ENCODE measurements at regions not wholly inside any gene's neighbourhood (a gene's known extent, or its start where the extent isn't known, plus 50 kb on each side); places are given as distances from the start of the nearest gene placed in this dataset.

DNA sequence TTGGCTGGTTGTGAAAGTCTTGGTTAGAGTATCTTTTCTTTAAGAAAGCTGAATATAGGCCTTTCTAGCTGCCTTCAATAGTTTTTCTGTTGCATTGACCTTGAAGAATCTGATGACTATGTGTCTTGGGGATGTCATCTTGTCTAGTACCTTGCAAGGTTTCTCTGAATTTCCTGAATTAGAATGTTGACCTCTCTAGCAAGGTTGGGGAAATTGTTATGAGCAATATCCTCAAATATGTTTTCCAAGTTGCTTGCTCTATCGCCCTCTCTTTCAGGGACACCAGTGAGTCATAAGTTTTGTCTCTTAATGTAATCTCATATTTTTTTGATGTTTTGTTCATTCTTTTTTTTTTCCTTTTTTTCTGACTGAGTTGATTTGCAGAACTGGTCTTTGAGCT, 194.7 kb downstream of the RAB28 start:
- peaks cover 10% of the 10 kb centered on the region for H3K36me3 Mint-ChIP-seq

DNA sequence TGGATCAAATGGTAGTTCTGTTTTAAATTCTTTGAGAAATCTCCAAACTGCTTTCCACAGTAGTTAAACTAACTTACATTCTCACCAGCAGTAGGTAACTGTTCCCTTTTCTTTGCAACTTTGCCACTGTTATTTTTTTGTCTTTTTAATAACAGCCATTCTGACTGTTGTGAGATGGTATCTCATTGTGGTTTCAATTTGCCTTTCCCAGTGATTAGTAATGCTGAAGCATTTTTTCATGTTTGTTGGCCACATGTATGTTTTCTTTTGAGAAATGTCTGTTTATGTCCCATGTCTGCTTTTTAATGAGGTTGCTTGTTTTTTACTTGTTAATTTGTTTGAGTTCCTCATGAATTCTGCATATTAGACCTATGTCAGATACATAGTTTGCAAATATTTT, 198.8 kb downstream of the RAB28 start:
- Mint-ChIP-seq H3K27ac (no peak overlapping the region), H3K36me3 (peaks cover 9% of the 10 kb centered on the region), H3K9me3 (peaks cover 17% of the 10 kb centered on the region), H3K4me1 (ENCODE audit: unreplicated experiment) (no peaks in the 10 kb centered on the region), H3K4me3 (no peak overlapping the region), H3K27me3 (no peaks in the 10 kb centered on the region)
- TF ChIP-seq, protein P1, sequence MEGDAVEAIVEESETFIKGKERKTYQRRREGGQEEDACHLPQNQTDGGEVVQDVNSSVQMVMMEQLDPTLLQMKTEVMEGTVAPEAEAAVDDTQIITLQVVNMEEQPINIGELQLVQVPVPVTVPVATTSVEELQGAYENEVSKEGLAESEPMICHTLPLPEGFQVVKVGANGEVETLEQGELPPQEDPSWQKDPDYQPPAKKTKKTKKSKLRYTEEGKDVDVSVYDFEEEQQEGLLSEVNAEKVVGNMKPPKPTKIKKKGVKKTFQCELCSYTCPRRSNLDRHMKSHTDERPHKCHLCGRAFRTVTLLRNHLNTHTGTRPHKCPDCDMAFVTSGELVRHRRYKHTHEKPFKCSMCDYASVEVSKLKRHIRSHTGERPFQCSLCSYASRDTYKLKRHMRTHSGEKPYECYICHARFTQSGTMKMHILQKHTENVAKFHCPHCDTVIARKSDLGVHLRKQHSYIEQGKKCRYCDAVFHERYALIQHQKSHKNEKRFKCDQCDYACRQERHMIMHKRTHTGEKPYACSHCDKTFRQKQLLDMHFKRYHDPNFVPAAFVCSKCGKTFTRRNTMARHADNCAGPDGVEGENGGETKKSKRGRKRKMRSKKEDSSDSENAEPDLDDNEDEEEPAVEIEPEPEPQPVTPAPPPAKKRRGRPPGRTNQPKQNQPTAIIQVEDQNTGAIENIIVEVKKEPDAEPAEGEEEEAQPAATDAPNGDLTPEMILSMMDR (conservative IDR thresholded peaks at IDR 0.05) = no peak
- no peak for DNase-seq (ENCODE audit: extremely low spot score, unreplicated experiment)

More for the DNA sequence above, 194.7 kb downstream of the RAB28 start:
- Mint-ChIP-seq H3K4me1 (ENCODE audit: unreplicated experiment) (no peaks in the 10 kb centered on the region), H3K27ac (no peak overlapping the region), H3K4me3 (no peak overlapping the region), H3K9me3 (peaks cover 17% of the 10 kb centered on the region), H3K27me3 (no peaks in the 10 kb centered on the region)
- TF ChIP-seq, protein P1 (conservative IDR thresholded peaks at IDR 0.05) = no peak
- DNase-seq (ENCODE audit: extremely low spot score, unreplicated experiment) = no peak

DNA sequence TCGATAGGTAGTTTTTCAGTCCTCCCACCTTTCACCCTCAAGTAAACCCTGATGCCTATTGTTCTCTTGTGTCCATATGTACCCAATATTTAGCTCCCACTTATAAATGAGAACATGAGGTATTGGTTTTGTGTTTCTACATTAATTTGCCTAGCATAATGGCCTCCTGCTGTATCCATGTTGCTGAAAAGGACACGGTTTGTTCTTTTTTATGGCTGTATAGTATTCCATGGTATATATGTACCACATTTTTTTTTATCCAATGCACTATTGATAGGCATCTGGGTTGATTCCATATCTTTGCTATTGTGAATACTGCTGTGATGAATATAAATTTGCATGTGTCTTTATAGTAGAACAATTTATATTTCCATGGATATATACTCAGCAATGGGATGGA, 199.2 kb downstream of the RAB28 start:
- Mint-ChIP-seq H3K4me1 (ENCODE audit: unreplicated experiment) (no peaks in the 10 kb centered on the region), H3K9me3 (peaks cover 17% of the 10 kb centered on the region), H3K4me3 (no peak overlapping the region), H3K27ac (no peak overlapping the region), H3K27me3 (no peaks in the 10 kb centered on the region), H3K36me3 (peaks cover 10% of the 10 kb centered on the region)
- TF ChIP-seq, protein P1 (conservative IDR thresholded peaks at IDR 0.05) = no peak
- DNase-seq (ENCODE audit: extremely low spot score, unreplicated experiment) = no peak

DNA sequence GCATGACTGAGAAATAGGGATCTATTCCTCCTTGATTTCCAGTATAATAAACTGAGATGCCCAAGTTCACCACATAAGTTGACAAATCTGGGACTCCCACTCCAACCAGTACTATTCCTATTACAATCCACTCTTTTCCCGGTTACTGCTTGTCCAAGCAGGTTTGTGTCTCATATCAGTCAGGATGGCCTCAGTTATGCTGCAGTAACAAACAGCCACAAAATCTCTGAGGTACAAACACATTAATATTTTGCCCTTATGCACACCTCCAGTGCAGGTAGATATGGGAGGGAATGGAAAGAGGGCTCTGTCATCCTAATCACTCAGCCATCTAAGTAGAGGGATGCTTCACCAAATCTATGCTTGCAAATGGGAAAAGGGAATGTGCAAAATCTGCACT, 207.8 kb downstream of the RAB28 start:
- H3K9me3 Mint-ChIP-seq = peaks cover 6% of the 10 kb centered on the region
- peaks cover 9% of the 10 kb centered on the region for H3K36me3 Mint-ChIP-seq
- no peak for DNase-seq (ENCODE audit: extremely low spot score, unreplicated experiment)
- TF ChIP-seq, protein P1 (conservative IDR thresholded peaks at IDR 0.05) = no peak
- no peaks in the 10 kb centered on the region for H3K4me1 Mint-ChIP-seq (ENCODE audit: unreplicated experiment)
- no peak overlapping the region for H3K4me3 Mint-ChIP-seq
- no peaks in the 10 kb centered on the region for H3K27me3 Mint-ChIP-seq
- no peak overlapping the region for H3K27ac Mint-ChIP-seq

DNA sequence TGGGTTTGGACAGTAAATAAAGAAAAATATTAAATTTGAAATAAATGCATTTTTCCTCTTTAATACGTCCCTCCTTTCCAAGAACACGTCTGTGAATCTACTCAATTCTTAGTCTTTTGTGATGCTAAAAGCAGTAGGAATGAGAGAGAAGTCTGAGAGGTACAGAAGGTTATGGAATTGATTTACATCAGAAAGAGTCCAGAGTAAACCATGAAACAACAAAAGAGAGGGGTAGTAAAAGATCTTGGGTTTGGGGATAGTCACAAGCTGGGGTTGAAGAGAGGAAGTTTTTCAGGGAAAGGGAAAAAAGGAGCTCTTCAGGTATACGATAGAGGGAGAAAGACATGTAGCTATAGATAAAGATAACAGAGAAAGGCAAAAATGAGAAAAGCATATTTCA, 215.4 kb downstream of the RAB28 start:
- Mint-ChIP-seq H3K36me3 (peaks cover 10% of the 10 kb centered on the region), H3K4me3 (no peak overlapping the region), H3K9me3 (no peaks in the 10 kb centered on the region), H3K27me3 (no peaks in the 10 kb centered on the region), H3K4me1 (ENCODE audit: unreplicated experiment) (peaks cover 10% of the 10 kb centered on the region), H3K27ac (no peak overlapping the region)
- TF ChIP-seq, protein P1 (conservative IDR thresholded peaks at IDR 0.05) = no peak
- no peak for DNase-seq (ENCODE audit: extremely low spot score, unreplicated experiment)

DNA sequence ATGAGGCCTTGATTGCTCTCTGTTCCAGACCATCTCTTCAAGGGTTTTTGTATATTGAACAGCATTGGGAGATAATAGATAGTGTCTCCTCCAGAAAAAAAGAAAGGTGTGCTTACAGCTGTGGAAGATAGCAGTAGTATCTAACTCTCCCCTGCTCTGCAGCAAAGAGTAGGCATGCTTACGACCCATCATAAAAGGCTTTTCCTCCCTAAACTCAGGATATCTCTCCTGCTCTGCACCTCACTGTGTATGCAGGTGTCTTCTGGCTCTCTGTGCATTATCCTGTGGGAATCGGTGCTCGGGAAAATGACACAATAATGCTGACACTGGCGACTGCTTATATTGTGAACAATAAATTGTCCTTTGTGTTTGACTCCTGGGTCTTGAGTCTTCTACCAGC, 216.0 kb downstream of the RAB28 start:
- no peaks in the 10 kb centered on the region for H3K27me3 Mint-ChIP-seq
- TF ChIP-seq, protein P1 (conservative IDR thresholded peaks at IDR 0.05) = no peak
- peaks cover 10% of the 10 kb centered on the region for H3K4me1 Mint-ChIP-seq (ENCODE audit: unreplicated experiment)
- H3K27ac Mint-ChIP-seq = no peak overlapping the region
- H3K36me3 Mint-ChIP-seq = peaks cover 10% of the 10 kb centered on the region
- H3K9me3 Mint-ChIP-seq = no peaks in the 10 kb centered on the region
- no peak for DNase-seq (ENCODE audit: extremely low spot score, unreplicated experiment)
- no peak overlapping the region for H3K4me3 Mint-ChIP-seq

All from type B pancreatic cell (in vitro differentiated cells).